ENCODE measurements at regions not wholly inside any gene's neighbourhood (a gene's known extent, or its start where the extent isn't known, plus 50 kb on each side); places are given as distances from the start of the nearest gene placed in this dataset.

- no TSS peak for BruUV-seq (replicated peaks)
- CTCF ChIA-PET, result no interaction called here
Observed at GRCh38 chr11:106228996-106229395, 151.5 kb downstream of the AASDHPPT start.

GRCh38 chr11:106231591-106231990, 154.1 kb downstream of the AASDHPPT start:
- BruUV-seq (replicated peaks), result no TSS peak
- TF ChIP-seq CTCF (conservative IDR thresholded peaks at IDR 0.05; ENCODE audit: low read depth, low read length) (peak; percentile 59), EZH2phosphoT487 (IDR thresholded peaks at IDR 0.05; ENCODE audit: borderline replicate concordance, low read length) (no peak)
- no peak overlapping the region for H3K27ac ChIP-seq (ENCODE audit: low read length)
- no peak overlapping the region for H2AFZ ChIP-seq (ENCODE audit: low read length)
- H3K79me2 ChIP-seq (ENCODE audit: low read length), result no peaks in the 10 kb centered on the region
- H3F3A ChIP-seq (ENCODE audit: low read length, unreplicated experiment), result no peaks in the 10 kb centered on the region
- no peaks in the 10 kb centered on the region for H3K9me2 ChIP-seq (replicated peaks; ENCODE audit: low read length)
- ATAC-seq, result peak; percentile 94
- H3K27me3 ChIP-seq (ENCODE audit: low read length), result no peaks in the 10 kb centered on the region
- H3K4me1 ChIP-seq (ENCODE audit: insufficient read depth, low read length), result no peaks in the 10 kb centered on the region
- POLR2A ChIA-PET (ENCODE audit: unreplicated experiment), result no interaction called here
- peaks cover 4% of the 10 kb centered on the region; the same call in 1 of the 2 replicates for H3K36me3 ChIP-seq (ENCODE audit: low read depth, low read length)
- peak; percentile 50 for DNase-seq
- no peaks in the 10 kb centered on the region; the same call in none of the 2 replicates for H3K9me3 ChIP-seq (ENCODE audit: low read length)
- H3K9ac ChIP-seq (ENCODE audit: low read length), result no peak overlapping the region
- H3K4me2 ChIP-seq (ENCODE audit: low read length), result no peak overlapping the region
- intact Hi-C loops (cut with micrococcal nuclease), result loop anchor here (1.0 kb wide), 2 partner anchors 354 to 806 kb away; no protein-coding TSS in a partner anchor
- CTCF ChIA-PET, result interaction anchor here (1.0 kb wide), 1 partner anchor 354 kb away, joined by 5 read pairs; no protein-coding TSS in a partner anchor
- no peaks in the 10 kb centered on the region for H4K20me1 ChIP-seq (ENCODE audit: low read length)
- H3K4me3 ChIP-seq (ENCODE audit: low read length), result no peak overlapping the region

More at GRCh38 chr11:106228996-106229395, 151.5 kb downstream of the AASDHPPT start:
- Histone ChIP-seq H3F3A (ENCODE audit: low read length, unreplicated experiment) (no peaks in the 10 kb centered on the region), H3K4me1 (ENCODE audit: insufficient read depth, low read length) (no peaks in the 10 kb centered on the region), H3K9me3 (ENCODE audit: low read length) (peaks cover 8% of the 10 kb centered on the region), H3K4me3 (ENCODE audit: low read length) (no peak overlapping the region), H3K36me3 (ENCODE audit: low read depth, low read length) (peaks cover 4% of the 10 kb centered on the region; the same call in 1 of the 2 replicates), H4K20me1 (ENCODE audit: low read length) (no peaks in the 10 kb centered on the region), H3K27ac (ENCODE audit: low read length) (no peak overlapping the region), H3K27me3 (ENCODE audit: low read length) (no peaks in the 10 kb centered on the region), H3K9ac (ENCODE audit: low read length) (no peak overlapping the region), H3K9me2 (replicated peaks; ENCODE audit: low read length) (no peaks in the 10 kb centered on the region), H3K79me2 (ENCODE audit: low read length) (no peaks in the 10 kb centered on the region), H2AFZ (ENCODE audit: low read length) (no peak overlapping the region), H3K4me2 (ENCODE audit: low read length) (no peak overlapping the region)
- ATAC-seq (no peak), DNase-seq (no peak)
- POLR2A ChIA-PET (ENCODE audit: unreplicated experiment), result no interaction called here
- intact Hi-C loops (cut with micrococcal nuclease), result no loop called here
- TF ChIP-seq EZH2phosphoT487 (IDR thresholded peaks at IDR 0.05; ENCODE audit: borderline replicate concordance, low read length), result no peak
- no peak for TF ChIP-seq CTCF (conservative IDR thresholded peaks at IDR 0.05; ENCODE audit: low read depth, low read length)

- no peak overlapping the region for H3K27ac ChIP-seq (ENCODE audit: low read length)
Observed at GRCh38 chr11:106233191-106233590, 155.7 kb downstream of the AASDHPPT start.

More at GRCh38 chr11:106233191-106233590, 155.7 kb downstream of the AASDHPPT start:
- Histone ChIP-seq H3K9me2 (replicated peaks; ENCODE audit: low read length) (no peaks in the 10 kb centered on the region), H3K4me3 (ENCODE audit: low read length) (no peak overlapping the region), H3K4me1 (ENCODE audit: insufficient read depth, low read length) (no peaks in the 10 kb centered on the region), H3K79me2 (ENCODE audit: low read length) (no peaks in the 10 kb centered on the region), H3K9me3 (ENCODE audit: low read length) (no peaks in the 10 kb centered on the region; the same call in none of the 2 replicates), H3K9ac (ENCODE audit: low read length) (no peak overlapping the region), H3K4me2 (ENCODE audit: low read length) (no peak overlapping the region), H3F3A (ENCODE audit: low read length, unreplicated experiment) (no peaks in the 10 kb centered on the region), H3K36me3 (ENCODE audit: low read depth, low read length) (peaks cover 4% of the 10 kb centered on the region; the same call in 1 of the 2 replicates), H4K20me1 (ENCODE audit: low read length) (no peaks in the 10 kb centered on the region), H3K27me3 (ENCODE audit: low read length) (no peaks in the 10 kb centered on the region), H2AFZ (ENCODE audit: low read length) (no peak overlapping the region)
- DNase-seq, result no peak
- BruUV-seq (replicated peaks), result no TSS peak
- no peak for ATAC-seq
- intact Hi-C loops (cut with micrococcal nuclease), result no loop called here
- TF ChIP-seq EZH2 (IDR thresholded peaks at IDR 0.05; ENCODE audit: low read length, unreplicated experiment), result no peak
- TF ChIP-seq CTCF (conservative IDR thresholded peaks at IDR 0.05; ENCODE audit: low read depth, low read length), result no peak
- no peak for TF ChIP-seq EZH2phosphoT487 (IDR thresholded peaks at IDR 0.05; ENCODE audit: borderline replicate concordance, low read length)
- ChIA-PET POLR2A (ENCODE audit: unreplicated experiment) (no interaction called here), CTCF (no interaction called here)

Measured in PC-3 (cell line).